ENCODE measurements at regions not wholly inside any gene's neighbourhood (a gene's known extent, or its start where the extent isn't known, plus 50 kb on each side); places are given as distances from the start of the nearest gene placed in this dataset.

DNA sequence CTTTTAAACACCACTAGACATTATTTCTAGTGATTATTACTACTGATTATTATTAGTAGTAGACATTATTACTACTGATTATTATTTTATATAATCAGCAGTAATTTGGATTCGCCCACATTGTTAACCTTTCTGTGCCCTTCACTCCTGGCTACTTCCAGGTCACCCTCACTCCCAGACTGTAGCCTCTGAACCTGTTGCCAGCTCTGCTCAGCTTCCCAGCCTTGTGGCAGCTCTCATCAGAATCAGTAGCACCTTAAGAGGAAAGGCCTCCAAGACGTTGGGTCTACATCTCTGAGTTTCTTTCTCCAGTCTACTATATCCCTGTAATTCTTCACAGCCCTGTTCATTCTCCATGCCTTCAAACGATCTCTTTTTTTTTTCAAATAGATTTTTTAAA, 137.0 kb downstream of the KATNIP start:
- DNase-seq, result no peak

DNA sequence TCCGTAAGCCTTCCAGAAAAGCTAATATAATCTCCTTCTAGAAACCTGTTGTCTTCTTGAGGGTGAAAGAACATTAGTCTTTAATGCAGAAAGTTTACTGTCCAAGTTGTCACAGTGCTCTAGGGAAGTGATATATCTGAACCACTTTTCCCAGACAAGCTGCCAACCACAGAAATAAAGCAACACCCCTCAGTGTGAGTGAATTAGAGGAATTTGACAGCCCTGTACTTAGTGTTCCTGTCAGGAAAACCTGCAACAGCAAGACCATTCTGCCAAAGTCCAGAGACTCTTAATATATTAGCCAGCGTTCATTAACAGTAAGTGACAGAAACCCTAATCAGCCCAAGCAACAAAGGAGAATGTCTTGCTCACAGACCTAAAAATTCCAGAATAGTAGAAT, 137.7 kb downstream of the KATNIP start:
- DNase-seq, result no peak

DNA sequence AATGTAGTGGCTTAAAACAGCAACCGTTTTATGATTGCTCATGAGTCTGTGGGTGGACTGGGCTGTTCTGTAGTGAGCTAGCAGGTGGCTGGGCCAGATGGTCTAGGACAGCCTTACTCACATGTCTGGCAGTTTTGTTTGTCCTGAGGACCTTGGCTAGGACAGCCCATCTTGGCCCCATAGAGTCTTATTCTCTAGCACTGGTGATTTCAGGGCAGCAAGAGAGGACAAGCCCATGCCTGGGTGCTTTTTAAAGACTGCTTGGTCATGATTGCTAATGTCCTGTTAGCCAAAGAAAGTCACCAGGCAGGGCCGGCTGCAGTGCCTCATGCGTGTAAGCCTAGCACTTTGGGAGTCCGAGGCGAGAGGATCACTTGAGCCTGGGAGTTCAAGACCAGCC, 139.8 kb downstream of the KATNIP start:
- peak; percentile 35 to 73 for DNase-seq

DNA sequence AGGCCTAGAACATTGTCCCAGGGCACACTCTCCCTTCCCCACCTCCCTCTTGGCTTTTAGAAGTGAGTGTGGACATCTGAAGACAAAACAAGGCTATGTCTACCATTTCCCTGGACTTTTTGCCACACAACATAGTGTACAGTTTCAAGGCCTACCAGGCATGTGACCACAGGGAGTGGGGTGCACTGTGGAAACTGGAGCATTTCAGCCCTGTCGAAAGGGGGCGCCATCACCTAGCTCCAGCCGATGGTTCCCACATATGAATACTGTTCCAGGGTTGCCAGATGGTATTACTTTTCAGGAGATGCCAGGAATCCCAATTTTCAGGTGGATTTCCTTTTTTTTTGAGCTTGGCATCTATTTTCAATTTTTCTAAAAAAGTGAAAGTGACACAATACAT, 140.7 kb downstream of the KATNIP start:
- no peak for DNase-seq

DNA sequence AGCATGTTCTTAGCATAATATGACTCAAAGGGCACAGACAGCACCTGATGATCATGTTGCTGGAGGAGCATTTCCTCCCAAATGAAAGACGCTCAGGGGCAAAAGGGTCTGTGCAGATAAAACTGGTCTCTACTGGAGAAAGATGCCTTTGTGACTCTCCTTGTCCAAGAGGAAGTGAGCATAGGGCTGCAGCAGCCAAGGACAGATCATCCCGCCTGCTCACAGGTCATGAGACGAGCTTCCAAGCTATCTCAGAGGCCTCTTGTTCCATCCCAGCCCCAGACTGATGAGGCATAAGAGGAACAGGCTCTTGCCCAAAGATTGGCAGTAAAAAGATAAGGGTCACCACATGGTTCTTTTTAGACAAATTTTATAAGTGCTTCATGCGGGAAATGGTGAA, 141.8 kb downstream of the KATNIP start:
- DNase-seq, result no peak

DNA sequence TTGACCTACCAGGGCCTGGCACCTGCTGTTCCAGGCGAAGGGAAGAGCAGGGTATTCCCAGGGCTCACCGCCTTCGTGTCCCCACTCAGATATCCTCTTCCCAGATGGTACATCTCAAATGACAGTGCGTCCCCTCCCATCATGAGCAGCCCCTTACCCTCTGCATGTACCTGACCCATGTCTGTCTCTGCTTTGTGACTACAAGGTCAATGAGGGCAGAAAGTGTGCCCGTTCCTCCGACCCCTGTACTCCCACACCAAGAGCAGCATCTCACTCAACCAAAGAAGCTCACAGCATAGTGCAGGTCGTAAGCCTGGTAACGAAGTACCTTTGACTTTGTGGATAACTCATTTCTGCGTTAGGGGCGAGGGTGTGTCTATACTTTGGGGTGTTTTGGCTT, 142.6 kb downstream of the KATNIP start:
- no peak for DNase-seq

DNA sequence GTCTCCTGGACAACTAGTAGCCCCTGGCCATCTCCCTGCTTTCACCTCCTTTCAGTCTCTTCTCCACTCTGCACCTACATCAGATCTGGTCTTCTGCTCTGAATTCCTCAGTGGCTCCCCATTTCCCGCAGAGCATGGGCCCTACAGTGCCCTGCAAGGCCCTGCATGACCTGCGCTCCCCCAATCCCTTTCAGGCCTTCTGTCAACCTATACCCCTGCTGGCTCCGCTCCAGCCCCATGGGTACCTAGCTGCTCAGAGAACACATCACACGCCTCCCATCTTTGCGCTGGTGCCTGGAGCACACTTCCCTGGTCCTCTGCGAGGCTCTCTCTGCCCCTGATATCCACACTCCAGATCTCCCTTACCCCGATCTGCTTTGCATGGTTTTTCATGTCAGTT, 145.2 kb downstream of the KATNIP start:
- DNase-seq, result no peak

DNA sequence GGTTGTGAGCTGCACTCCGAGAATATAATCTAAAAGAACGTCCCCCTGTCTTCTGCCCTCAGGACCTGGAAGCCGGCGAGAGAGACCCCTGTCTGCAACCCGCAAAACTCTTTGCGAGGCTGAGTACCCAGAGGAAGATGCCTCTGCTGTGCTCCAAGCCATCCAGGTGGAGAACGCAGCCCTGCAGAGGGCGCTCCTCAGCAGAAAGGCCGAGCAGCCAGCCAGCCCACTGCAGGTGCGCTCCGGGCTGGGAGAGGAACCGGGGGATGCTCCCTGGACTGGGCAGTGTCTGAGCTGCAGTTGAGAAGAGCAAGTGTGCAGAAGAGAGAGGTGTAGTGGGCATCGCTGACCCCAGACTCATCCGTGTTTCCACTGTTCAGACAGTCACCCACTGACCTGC, 148.3 kb downstream of the KATNIP start:
- no peak for DNase-seq

DNA sequence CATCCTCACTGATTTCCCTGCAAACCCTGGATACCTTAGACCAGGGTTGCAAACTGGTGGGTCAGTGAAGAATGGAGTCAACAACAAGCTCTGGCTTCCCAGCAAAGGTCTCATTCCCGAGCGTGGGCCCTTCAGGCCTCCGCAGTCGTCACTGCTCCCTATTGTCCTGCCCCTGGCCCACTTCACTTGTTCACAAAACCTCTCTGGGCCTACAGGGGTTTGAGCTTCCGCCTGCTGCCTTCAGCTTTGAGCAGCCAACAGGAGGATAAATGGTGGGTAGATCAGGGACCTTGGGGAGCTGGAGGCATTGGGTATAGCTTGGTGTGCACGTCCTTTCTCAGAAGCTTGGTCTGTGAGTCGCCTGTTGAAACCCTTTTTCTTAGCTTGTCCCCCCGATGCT, 148.8 kb downstream of the KATNIP start:
- DNase-seq, result no peak

DNA sequence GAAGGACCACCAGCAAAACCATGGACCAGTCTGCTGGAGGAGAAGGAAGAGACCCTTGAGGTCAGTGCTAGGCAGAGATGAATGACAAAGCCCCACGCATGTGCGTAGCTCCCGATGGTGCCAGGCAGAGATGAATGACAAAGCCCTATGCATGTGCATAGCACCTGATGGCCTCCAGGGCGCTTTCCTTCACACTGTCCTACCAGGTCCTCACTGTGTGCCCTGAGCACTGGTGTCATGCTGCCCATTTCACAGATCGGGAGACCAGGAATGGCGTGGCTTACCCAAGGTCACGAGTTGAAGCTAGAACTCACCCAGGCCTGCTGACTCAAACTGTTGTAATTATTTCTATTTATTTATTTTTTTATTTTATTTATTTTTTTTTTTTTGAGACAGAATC, 149.6 kb downstream of the KATNIP start:
- no peak for DNase-seq

DNA sequence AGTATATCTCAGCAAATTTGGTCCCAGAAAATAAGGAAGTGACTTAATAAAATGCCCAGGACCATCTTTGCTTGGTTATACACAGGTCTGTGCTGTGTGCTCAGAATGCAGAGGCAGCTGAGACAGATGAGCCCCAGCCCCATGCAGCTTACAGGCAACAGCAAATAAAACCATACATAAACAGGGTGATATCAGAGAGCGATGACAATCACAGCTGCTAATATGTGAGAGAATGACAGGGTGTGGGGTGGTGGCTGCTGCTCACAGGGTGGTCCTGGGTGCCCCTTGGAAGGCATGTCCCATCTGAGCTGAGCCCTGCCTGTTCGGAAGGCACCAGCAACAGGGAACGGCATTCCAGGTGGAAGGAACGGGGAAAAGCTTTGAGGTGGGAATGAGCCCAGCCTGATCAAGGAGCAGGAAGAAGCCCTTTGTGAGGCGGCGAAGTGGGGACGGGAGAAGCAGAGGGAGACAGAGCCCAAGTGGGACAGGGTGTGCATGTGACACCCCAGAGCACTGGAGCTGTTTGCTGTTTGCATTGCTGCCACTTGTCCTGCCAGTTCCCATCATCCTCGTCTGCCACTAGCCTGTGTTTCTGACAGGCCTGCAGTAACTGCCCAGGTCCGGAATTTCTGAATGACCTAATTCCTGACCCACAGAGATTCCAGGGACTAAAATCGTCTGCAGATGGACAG, 150.5 kb downstream of the KATNIP start:
- DNase-seq, result no peak

DNA sequence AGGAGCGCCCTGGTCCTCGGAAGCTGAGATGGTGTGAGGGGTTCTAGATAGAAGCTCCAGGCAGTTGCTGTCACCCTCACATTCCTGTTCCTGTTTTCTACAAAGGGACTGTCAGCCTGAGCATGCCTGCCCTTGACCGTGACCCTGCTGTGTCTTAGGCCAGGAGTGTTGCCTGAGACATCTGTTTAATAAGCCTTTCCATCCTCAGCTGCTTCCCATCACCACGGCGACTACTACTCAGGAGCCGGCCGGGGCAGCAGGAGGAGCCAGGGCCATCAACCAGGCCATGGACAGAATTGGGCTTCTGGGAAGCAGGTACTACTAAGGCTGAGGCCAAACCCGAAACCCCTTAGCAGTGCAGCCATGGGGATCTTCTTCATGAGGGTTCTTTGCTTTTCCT, 151.4 kb downstream of the KATNIP start:
- DNase-seq, result no peak

DNA sequence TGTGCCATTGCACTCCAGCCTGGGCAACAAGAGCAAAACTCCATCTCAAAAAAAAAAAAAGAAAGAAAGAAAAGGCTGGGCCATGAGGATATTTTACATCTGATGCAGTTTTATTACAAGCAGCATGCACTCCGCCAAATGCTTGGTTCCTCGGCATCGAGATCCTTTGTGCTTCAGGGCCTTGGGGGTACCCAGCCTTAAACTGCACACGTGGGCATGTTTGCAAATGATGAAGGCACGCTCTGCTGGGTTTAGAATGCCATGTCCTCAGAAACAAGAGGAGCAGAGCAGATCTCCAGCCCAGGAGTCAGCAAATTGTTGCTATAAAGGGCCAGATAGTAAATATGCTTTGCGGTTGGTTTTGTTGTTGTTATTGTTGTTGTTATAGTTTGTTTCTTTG, 153.2 kb downstream of the KATNIP start:
- no peak for DNase-seq

DNA sequence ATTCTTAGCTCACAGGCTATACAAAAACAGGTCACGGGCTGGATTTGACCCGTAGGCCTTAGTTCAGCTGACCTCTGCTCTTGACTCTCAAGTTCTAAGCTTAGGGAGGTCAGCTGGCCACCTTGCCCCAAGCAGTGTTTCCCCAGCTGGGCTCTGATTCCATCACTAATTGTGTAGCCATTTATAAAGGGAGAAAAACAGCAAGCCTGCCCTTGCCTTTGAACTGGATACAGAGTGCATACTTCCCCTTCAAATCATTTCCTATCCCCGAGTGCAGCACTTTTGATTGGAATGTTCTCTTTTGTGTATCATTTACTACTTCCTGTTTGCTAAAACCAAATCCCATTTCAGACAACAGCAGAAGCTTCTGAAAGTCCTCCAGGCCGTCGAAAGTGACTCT, 153.6 kb downstream of the KATNIP start:
- no peak for DNase-seq

DNA sequence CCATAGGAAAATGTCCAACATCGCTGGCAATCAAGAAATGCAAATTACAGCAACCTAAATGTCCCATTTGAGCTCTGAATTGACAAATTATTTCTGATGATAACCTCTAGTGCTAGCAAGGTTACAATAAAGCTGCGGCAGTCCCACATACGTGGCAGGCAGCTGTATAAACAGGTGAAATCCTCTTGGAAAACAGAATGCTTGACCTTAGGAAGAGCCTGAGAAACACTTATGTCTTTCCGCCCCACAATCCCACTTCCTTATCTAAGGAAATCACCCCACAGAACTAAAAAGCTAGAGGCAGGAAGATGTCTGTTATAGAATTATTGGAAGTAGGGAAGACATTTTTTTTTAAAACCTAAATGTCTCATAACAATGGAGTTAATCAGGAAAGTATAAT, 154.3 kb downstream of the KATNIP start:
- no peak for DNase-seq

DNA sequence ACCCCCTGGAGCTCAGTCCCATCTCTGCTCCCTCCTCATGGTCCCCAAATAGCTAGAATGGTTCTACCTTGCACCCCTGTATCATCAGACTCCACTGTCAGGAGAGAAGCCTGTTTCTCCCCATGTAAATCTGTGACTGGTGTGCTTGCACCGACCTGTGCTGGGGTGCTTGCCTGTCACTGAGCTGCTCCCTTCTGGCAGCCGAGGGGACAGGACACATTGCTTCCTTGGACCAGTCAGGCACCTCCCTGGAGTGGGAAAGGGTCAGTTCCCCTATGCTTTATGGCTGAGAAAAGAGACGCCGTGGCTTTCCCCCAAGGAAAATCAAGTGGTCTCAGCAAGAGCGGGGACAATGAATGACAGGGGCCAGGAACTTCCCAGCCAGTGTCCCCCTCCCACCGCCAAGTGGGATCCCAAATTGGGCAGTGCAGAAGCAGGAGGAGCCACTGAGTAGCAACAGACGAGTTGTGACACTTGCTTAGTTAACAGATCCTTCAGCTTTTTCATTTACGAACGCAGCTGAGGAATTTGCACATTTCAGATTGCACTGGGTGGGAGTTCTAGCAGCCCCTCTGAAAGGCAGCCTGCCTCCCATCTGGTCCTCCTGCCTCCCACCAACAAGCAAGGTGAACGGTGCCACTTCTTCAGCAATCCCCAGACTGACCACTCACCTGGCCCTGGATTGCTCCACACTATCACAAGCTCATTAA, 156.4 kb downstream of the KATNIP start:
- no peak for DNase-seq

DNA sequence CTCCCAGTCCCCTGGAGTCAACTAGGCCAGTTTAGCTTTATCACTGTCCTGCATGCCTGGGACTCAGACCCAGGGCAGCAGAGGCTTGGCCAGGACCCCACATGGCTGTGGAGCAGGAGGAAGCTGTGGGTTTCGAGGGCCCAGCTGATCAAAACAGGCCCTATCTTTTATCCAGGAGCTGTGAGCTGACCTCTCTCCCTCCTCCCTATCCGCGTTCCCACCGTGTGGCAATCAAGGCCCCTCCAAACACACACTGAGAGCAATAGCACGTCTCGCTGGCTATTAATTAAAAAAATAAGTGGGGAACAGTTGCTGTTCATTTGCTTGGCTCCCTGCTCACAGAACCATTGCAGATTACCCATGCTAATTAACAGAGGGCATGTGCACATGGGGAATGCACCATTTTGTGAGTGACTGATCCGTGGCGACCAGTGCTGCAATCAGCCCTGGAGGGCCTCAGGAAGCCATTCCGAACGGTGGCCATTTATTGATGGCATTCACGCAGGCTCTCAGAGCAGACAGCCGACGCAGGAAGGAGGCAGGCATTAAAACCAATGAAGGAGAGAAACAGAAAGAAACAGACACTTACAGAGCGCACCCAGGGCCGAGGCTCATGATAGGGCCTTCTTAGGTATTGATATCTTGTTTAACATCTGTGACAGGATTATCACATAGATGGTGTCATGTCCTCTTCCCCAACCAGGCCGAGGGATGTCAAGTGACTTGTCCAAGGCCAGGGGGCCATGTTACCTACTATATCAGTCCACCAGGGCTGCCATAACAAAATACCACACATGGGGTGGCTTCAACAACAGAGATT, 157.1 kb downstream of the KATNIP start:
- no peak for DNase-seq

DNA sequence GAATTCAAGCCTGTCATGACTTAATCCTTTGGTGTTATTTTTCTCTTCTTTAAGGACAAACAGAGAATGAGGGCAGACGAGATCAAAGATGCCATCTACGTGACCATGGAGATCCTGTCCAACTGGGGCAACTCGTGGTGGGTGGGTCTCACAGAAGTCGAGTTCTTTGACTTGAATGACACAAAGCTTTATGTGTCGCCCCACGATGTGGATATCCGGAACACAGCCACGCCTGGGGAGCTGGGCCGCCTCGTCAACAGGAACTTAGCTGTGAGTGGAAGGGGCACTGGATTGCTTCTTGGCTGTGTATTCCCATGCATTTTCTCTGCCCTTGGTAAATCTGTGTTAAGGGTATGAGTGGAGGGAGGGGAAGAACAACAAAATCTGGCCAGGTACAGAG, 158.7 kb downstream of the KATNIP start:
- DNase-seq, result no peak

DNA sequence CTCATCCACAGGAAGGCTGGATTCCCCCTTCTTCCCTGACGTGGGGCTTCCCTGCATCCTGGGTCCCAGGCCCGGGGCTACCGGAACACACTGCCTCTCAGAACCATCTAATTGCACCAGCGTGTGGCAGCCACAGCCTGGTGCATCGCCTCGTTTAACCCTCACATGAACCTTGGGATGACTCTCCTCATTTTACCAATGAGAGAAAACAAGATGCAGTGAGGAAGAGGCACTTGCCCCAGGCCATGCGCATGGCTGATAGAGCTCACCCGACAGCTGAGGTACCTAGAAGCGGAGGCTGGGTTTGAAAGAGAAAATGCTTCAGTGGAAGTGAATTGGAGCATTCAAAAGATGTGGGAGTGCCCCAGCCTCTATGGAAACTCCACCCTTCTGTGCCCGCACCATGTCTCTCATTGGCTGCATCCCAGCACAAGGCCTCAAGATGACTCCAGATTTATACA, 162.3 kb downstream of the KATNIP start:
- no peak for DNase-seq

DNA sequence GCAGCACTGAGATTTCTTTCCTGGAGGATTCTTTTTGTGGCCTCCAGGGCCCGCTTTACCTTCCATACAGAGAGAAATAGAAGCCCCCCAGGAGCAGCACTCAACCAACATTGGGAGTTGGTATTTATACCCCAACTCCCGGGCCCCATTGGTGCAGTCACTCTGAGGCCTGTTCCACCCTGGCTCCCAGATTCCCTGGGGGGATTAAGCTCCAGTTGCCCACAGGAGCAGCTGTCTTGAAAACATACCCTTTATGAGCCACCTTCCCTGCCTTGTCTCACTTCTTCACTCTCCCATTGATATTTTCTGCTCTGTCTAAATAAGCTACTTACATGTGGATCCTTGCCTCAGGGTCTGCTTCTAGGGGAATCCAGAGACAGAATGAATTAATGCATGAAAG, 167.8 kb downstream of the KATNIP start:
- no peak for DNase-seq

DNA sequence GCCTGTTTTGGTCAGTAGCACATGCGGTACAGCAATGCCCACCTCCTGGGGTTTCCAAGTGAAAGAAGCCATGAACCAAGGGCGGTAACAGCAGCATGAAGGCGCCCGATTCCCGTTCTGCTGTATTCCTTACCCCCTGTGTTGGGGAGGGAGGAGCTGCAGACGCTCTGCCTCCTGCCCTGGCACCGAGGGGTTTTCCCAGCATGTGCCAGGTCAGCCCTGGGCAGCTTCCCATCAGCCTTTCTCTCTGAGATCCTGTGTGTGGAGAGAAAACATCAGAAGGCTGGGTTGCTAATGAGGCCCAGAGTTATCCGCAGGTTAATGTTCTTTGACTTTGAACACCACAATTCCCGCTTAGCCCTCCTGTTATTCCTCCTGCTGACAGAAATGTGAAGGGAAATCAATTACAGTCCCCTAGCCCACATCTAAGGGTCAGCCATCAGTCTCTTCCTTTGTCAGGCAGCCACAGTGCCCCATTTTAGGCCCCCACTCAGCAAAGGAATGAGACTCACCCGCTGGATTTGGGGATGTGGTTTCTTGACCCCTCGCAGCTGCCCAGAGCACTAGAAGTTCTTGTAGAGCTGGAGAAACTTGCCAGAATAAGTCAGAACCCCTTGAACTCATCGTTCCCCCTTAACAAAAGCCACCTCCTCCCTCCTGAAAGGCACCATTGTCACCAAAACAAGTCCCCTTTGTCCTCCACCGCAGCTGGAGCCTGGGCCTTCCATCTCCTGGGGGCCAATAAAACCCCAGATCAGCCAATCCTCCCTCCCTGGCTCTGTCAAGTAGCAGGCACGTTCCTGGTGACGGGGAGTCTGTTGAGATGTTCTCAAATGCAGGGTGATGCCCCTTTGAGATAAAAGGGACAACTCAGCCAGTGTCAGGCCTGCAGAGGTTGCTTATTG, 168.5 kb downstream of the KATNIP start:
- no peak for DNase-seq

DNA sequence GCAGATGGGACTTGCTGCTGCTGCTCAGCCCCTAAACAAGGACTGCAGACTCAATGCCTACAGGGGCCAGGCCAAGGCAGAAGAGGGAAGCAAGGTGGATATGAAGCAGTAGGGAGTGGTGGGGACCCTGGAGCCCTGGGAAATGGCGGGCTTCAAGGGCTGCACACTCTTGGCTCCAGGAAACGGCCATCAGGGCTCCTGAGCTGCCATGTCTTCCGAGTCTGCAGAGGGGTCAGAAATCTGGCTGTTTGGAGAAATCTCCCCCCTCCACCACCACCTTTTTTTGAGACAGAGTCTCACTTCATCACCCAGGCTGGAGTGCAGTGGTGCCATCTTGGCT, 169.1 kb downstream of the KATNIP start:
- DNase-seq, result no peak

Measured in cerebellar nuclear complex (tissue), 1 donor.